ENCODE measurements at regions not wholly inside any gene's neighbourhood (a gene's known extent, or its start where the extent isn't known, plus 50 kb on each side); places are given as distances from the start of the nearest gene placed in this dataset.

DNA sequence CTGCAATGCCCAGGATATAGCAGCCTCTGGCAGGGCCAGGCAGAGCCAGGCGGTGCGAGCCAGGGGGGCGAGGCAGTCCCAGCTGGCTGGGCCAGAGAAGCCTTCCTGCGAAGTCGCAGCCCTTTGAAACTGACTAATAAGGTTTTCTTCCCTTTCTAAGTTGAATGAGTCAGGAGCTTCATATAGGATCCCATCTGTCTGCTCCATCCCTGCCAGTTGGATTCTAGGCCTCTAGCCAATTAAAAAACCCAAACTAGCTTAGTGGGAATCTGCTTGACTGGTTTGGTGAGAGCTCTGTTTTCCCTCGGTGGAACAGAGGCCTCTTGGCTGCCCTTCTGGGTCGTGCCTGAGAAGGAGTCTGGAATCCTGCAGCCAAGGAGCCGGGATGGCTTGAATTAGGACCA is 70.1 kb upstream of the RAPGEF1 start:
- Histone ChIP-seq H2AFZ (ENCODE audit: low read depth) (no peak overlapping the region), H3K9ac (no peak overlapping the region), H3K4me3 (IDR thresholded peaks at IDR 0.05; ENCODE audit: insufficient read depth, low read depth, low read length) (no peak overlapping the region), H3K36me3 (ENCODE audit: insufficient read depth) (no peaks in the 10 kb centered on the region), H3K79me2 (ENCODE audit: insufficient read depth, low read depth) (no peaks in the 10 kb centered on the region), H4K20me1 (ENCODE audit: insufficient read depth) (no peaks in the 10 kb centered on the region), H3K27ac (no peak overlapping the region), H3K27me3 (ENCODE audit: insufficient read depth, low read depth) (peaks cover 98% of the 10 kb centered on the region), H3K4me1 (ENCODE audit: low read depth, poor library complexity, severe bottlenecking) (no peaks in the 10 kb centered on the region), H3K4me2 (no peak overlapping the region)
- TF ChIP-seq, protein P1, sequence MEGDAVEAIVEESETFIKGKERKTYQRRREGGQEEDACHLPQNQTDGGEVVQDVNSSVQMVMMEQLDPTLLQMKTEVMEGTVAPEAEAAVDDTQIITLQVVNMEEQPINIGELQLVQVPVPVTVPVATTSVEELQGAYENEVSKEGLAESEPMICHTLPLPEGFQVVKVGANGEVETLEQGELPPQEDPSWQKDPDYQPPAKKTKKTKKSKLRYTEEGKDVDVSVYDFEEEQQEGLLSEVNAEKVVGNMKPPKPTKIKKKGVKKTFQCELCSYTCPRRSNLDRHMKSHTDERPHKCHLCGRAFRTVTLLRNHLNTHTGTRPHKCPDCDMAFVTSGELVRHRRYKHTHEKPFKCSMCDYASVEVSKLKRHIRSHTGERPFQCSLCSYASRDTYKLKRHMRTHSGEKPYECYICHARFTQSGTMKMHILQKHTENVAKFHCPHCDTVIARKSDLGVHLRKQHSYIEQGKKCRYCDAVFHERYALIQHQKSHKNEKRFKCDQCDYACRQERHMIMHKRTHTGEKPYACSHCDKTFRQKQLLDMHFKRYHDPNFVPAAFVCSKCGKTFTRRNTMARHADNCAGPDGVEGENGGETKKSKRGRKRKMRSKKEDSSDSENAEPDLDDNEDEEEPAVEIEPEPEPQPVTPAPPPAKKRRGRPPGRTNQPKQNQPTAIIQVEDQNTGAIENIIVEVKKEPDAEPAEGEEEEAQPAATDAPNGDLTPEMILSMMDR (conservative IDR thresholded peaks at IDR 0.05; ENCODE audit: low read depth, low read length): no peak

DNA sequence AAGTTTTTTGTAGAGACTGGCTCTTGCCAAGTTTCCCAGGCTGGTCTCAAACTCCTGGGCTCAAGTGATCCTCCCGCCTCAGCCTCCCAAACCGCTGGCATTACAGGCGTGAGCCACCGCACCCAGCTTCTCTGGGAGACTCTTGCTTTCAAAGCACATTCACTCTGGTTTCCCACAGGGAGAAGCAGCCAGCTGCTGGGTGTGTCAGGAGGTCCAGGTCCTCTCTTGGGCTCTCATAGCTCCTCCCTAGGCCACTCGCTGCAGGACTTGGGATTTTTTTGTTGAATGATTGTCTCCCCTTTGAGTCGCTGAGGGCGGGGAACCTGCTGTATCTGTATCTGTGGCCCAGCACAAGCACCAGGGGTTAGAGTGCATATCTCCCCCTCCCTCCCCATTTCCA is 68.4 kb upstream of the RAPGEF1 start:
- Histone ChIP-seq H3K27ac (no peak overlapping the region), H3K27me3 (ENCODE audit: insufficient read depth, low read depth) (peaks cover 97% of the 10 kb centered on the region), H3K36me3 (ENCODE audit: insufficient read depth) (no peaks in the 10 kb centered on the region), H3K79me2 (ENCODE audit: insufficient read depth, low read depth) (no peaks in the 10 kb centered on the region), H2AFZ (ENCODE audit: low read depth) (no peak overlapping the region), H3K4me2 (no peak overlapping the region), H4K20me1 (ENCODE audit: insufficient read depth) (no peaks in the 10 kb centered on the region), H3K9ac (no peak overlapping the region), H3K4me3 (IDR thresholded peaks at IDR 0.05; ENCODE audit: insufficient read depth, low read depth, low read length) (no peak overlapping the region), H3K4me1 (ENCODE audit: low read depth, poor library complexity, severe bottlenecking) (no peaks in the 10 kb centered on the region)
- TF ChIP-seq, protein P1 (conservative IDR thresholded peaks at IDR 0.05; ENCODE audit: low read depth, low read length): no peak

DNA sequence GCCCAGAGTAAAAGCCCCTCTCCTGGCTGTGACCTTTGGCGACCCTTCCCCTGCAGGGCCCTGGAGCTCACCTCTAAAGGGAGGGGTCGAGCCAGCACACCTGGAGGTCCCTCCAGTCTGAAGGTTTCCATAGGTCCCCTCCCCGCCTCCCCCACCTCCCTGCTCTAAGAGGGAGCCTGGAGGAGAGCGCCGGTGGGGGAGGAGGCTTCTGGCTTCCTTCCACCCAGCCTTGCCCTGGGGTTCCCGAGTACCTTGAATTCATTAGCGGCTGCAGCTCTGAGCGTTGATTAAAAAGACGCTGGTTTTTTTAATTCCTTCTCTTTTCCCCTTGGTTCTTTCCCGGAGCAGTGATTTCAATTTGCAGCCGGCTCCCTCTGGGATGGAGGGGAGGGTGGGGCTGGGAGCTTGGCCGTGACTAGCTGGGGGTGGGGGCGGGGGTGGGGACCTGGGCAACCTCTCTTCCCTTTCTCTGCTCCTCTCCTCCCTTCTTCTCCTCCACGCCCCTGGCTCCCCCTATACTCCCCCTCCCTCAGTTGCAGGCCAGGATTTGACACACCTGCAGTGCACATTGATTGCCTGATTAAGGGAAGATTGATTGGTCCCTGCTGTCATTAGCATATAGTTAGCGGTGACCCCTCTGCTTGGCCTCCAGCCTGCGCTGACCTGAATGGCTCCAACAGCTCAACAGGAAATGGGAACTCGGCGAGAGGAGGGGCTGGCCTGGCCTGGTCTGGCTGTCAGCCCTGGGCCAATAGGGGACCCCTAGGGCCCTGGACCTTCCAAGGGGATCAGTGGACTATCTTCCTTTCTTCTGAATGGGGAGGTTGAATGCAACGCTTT is 67.5 kb upstream of the RAPGEF1 start:
- no peaks in the 10 kb centered on the region for H3K4me1 ChIP-seq (ENCODE audit: low read depth, poor library complexity, severe bottlenecking)
- H3K36me3 ChIP-seq (ENCODE audit: insufficient read depth): no peaks in the 10 kb centered on the region
- no peak overlapping the region for H3K4me3 ChIP-seq (IDR thresholded peaks at IDR 0.05; ENCODE audit: insufficient read depth, low read depth, low read length)
- no peak overlapping the region for H3K9ac ChIP-seq
- no peaks in the 10 kb centered on the region for H3K79me2 ChIP-seq (ENCODE audit: insufficient read depth, low read depth)
- TF ChIP-seq, protein P1 (conservative IDR thresholded peaks at IDR 0.05; ENCODE audit: low read depth, low read length): no peak
- H3K27me3 ChIP-seq (ENCODE audit: insufficient read depth, low read depth): peaks cover 89% of the 10 kb centered on the region
- H4K20me1 ChIP-seq (ENCODE audit: insufficient read depth): no peaks in the 10 kb centered on the region
- no peak overlapping the region for H3K27ac ChIP-seq
- no peak overlapping the region for H2AFZ ChIP-seq (ENCODE audit: low read depth)
- H3K4me2 ChIP-seq: no peak overlapping the region

DNA sequence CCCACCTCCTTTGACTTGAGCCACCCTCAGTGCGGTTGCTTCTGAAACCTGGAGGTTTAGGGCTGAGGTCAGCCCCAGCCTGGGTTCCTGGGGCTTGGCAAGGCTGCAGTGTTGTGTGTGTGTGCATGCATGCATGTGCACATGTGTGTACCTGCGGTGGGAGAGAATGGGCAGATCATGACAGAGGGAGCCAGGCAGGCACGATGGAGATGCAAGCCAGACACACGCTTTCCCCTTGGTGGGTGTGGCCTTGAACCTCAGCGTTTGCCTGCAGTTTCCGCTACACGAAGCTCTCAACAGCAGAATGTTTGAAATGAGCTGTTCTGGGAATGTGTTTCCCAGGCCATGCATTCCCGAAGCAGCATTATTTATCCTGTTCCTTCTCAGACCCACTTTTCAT is 65.9 kb upstream of the RAPGEF1 start:
- Histone ChIP-seq H3K4me3 (IDR thresholded peaks at IDR 0.05; ENCODE audit: insufficient read depth, low read depth, low read length) (no peak overlapping the region), H3K36me3 (ENCODE audit: insufficient read depth) (no peaks in the 10 kb centered on the region), H3K4me2 (no peak overlapping the region), H3K27me3 (ENCODE audit: insufficient read depth, low read depth) (peaks cover 73% of the 10 kb centered on the region), H4K20me1 (ENCODE audit: insufficient read depth) (no peaks in the 10 kb centered on the region), H3K9ac (no peak overlapping the region), H3K4me1 (ENCODE audit: low read depth, poor library complexity, severe bottlenecking) (no peaks in the 10 kb centered on the region), H3K27ac (no peak overlapping the region), H2AFZ (ENCODE audit: low read depth) (no peak overlapping the region), H3K79me2 (ENCODE audit: insufficient read depth, low read depth) (no peaks in the 10 kb centered on the region)
- TF ChIP-seq, protein P1 (conservative IDR thresholded peaks at IDR 0.05; ENCODE audit: low read depth, low read length): no peak
